IPS-18c (cell line): ENCODE measurements at regions not wholly inside any gene's neighbourhood (a gene's known extent, or its start where the extent isn't known, plus 50 kb on each side); places are given as distances from the start of the nearest gene placed in this dataset.

Experiments
- H3K4me3 ChIP-seq: 2 replicates; pipeline ENCODE4 v1.7.0; 2013; ENCODE audit warnings: low read depth, mild to moderate bottlenecking, low read length, moderate library complexity; ENCODE audit not compliant: insufficient read depth
- H3K9me3 ChIP-seq: one replicate; pipeline ENCODE4 v1.6.1; 2013; ENCODE audit warnings: mild to moderate bottlenecking, low read length, moderate library complexity; ENCODE audit not compliant: control insufficient read depth, insufficient read depth

DNA sequence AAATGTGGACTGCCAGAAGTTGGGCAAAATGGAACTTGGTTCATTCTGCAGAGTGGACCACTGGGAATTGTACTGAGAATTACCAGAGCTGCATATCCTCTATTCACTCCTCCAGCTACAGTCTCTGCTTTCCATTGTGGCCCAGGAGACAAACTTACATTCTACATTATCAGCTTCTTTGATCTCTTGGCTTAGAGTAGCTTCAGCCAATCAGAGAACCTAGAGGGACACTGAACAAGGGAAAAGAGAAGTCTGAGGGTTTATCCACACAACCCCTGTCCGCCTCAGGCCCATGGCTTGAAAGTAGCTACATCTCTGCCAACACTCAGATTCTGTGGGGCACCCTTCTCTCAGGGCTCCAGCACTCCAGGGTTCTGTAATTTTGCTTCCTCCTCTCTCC is 251.1 kb downstream of the TRIB2 start:
- H3K4me3 ChIP-seq, result no peak overlapping the region
- H3K9me3 ChIP-seq, result no peaks in the 10 kb centered on the region

DNA sequence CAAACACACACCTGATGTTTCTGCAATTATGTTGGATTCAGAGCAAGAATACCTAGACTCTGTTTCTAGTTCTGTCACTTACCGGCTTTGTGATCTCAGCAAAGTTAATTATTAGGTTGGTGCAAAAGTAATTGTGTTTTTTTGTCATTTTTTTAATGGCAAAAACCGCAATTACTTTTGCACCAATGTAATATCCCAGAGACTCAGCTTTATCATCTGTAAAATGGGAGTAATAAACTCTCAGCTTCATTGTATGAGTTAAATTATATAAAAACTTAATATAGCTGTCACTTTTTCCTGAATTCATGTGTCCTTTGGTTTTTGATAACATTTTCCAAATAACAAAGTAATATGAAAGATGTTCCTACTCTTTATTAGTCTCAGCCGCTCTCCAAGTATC is 251.7 kb downstream of the TRIB2 start:
- Histone ChIP-seq H3K9me3 (no peaks in the 10 kb centered on the region), H3K4me3 (no peak overlapping the region)

DNA sequence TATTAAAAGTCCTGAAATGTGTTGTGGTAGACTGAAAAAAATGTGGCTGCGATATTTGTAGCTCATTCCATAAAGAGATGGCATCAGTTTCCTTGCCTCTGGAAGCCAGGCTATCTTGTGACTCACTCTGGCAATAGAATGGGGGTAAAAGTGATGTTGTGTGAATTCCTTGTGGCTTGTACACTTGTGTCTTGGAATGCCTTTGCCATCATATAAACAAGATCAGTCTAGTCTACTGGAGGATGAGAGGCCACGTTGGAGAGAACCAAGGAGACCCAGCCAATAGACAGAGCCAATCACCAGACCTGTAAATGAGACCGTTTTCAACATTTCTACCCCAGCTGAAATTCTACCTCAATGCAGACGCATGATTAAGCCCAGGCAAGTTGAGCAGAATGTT is 254.1 kb downstream of the TRIB2 start:
- H3K9me3 ChIP-seq, result no peaks in the 10 kb centered on the region
- H3K4me3 ChIP-seq, result no peak overlapping the region

DNA sequence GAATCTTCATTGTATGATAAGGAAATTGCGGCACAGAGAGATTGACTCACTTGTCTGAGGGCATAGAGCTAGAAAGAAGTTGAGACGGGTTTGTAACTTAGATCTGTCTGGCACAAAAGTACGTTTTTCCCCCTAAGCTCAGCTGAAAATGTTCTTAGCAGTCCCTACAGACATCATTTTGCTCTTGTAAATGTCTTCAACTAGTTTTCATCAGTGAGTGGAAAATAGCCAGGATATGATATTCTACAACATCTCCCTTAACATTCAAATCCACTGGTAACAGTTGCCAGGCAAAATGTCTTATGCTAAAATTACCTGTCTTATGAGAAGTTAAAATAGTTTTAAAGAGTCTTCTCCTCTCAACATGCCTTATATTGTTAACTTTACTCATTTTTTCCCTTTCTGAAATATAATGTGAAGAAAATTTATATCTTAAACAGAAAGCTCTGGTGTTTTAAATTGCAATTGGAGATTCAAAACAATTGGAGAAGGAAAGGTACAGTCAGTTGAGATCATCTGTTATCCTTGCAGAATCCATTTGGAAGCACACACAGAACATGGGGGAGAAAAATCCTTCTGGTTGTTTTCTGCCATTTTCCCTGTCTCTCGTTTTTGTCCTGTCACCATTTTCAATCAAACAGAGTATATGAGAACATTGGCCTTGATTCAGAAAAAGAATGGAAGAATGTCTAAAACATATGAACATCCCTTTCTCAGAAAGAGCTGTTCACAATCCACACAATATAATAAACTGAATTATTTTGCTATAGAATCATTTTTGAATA is 255.0 kb downstream of the TRIB2 start:
- H3K4me3 ChIP-seq, result no peak overlapping the region
- no peaks in the 10 kb centered on the region for H3K9me3 ChIP-seq

GRCh38 chr2:12978066-12978835 is 261.5 kb downstream of the TRIB2 start:
- no peak overlapping the region for H3K4me3 ChIP-seq
- peaks cover 4% of the 10 kb centered on the region for H3K9me3 ChIP-seq

GRCh38 chr2:12979066-12979465 is 262.3 kb downstream of the TRIB2 start:
- peaks cover 4% of the 10 kb centered on the region for H3K9me3 ChIP-seq
- no peak overlapping the region for H3K4me3 ChIP-seq

DNA sequence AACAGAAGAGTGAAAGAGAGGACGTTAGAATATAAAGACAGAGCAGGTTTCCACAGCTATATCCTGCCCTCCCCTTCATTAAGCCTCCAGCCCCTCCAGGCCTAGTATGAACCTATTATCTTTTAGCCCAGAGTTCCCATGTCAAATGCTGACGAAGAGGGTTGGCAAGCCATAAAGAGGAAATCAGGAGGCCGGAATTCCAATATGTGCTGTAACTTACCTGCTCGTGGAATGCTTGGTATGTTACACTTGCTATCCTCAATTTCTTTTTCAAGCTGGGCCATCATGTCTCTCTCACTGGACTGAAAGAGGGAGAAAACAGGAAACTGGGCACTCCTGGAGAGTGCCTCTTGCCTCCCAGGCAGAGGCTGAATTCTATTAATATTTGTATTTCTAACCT is 264.1 kb downstream of the TRIB2 start:
- Histone ChIP-seq H3K9me3 (peaks cover 4% of the 10 kb centered on the region), H3K4me3 (no peak overlapping the region)

DNA sequence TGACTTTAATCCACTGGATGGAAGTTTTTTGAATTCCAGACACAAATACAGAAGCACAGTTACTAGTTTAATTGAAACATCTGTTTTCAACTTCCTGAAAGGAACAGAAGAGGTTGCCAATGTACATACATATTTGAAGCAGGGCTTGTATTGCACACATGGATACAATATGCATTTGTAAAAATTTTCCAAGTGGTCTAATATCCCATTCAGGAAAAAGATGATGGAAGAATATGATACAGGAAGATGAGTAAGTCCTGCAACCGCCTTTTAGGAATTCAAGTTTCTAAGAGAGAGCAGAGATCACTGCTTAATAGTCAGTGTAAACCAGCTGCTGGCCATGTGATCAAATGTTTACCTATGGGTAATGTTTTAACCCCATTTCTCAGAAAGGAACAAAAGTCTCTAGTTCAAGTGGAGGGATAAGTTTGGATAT is 265.4 kb downstream of the TRIB2 start:
- Histone ChIP-seq H3K9me3 (peaks cover 4% of the 10 kb centered on the region), H3K4me3 (no peak overlapping the region)

GRCh38 chr2:12987246-12987645 is 270.5 kb downstream of the TRIB2 start:
- Histone ChIP-seq H3K9me3 (peaks cover 4% of the 10 kb centered on the region), H3K4me3 (no peak overlapping the region)

GRCh38 chr2:12988279-12988678 is 271.5 kb downstream of the TRIB2 start:
- Histone ChIP-seq H3K4me3 (no peak overlapping the region), H3K9me3 (no peaks in the 10 kb centered on the region)

DNA sequence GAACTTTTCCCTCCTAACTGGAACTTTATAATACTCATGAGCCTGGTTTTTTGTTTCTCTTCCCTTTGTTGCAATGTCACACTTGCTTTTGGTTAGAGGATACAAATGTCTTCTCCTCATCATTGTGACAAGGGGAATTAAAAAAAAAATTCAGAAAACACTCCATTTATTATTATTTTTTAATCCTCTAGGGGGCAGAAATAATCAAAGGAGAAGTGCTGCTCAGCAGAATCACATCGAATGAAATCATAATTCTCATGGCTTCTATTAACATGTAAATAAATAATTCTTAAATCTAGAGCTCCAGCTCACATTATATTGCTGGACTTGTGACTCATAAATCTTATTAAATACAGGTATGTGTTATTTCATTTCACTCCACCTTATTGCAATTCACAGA is 273.8 kb downstream of the TRIB2 start:
- Histone ChIP-seq H3K4me3 (no peak overlapping the region), H3K9me3 (no peaks in the 10 kb centered on the region)

GRCh38 chr2:12998685-12999084 is 281.9 kb downstream of the TRIB2 start:
- Histone ChIP-seq H3K9me3 (no peaks in the 10 kb centered on the region), H3K4me3 (no peak overlapping the region)

DNA sequence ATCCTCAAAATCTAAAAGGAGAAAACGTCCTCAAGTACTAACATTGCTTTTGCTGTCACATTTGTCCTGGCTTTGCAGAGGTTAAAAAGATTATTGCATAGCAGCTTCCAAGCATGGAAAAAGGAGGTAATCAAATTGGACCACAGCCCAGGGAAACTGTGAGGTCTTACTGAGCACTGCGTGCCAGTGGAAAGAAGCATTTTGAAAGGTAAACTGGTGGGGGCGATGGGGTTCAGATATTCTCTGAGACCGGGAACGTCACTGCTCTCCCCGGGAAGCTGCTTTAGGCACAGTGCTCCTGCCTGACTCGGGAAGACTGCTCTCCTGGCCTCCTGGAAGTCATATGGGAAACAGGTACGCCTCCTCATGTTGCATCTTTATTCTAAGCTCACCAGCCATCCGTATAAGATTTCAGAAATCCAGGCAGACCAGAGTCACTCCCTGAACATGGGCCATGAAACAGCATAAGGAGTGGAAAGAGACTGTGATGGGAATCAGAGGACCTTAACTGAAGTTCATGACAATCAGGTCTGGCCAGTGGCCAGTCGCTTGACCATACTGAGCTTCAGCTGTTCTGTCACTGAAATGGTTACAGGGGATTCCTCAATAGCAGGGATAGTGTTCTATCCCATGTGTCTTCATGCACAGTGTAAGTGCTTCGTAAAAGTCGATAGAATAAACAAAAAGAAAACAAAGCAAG is 284.1 kb downstream of the TRIB2 start:
- Histone ChIP-seq H3K9me3 (no peaks in the 10 kb centered on the region), H3K4me3 (no peak overlapping the region)

GRCh38 chr2:13001408-13001807 is 284.7 kb downstream of the TRIB2 start:
- H3K4me3 ChIP-seq, result no peak overlapping the region

GRCh38 chr2:13002536-13003331 is 286.0 kb downstream of the TRIB2 start:
- Histone ChIP-seq H3K9me3 (no peaks in the 10 kb centered on the region), H3K4me3 (no peak overlapping the region)

More at GRCh38 chr2:13001408-13001807, 284.7 kb downstream of the TRIB2 start:
- H3K9me3 ChIP-seq, result no peaks in the 10 kb centered on the region

- Histone ChIP-seq H3K9me3 (no peaks in the 10 kb centered on the region), H3K4me3 (no peak overlapping the region)
Observed at GRCh38 chr2:13003500-13003899, 286.8 kb downstream of the TRIB2 start.

DNA sequence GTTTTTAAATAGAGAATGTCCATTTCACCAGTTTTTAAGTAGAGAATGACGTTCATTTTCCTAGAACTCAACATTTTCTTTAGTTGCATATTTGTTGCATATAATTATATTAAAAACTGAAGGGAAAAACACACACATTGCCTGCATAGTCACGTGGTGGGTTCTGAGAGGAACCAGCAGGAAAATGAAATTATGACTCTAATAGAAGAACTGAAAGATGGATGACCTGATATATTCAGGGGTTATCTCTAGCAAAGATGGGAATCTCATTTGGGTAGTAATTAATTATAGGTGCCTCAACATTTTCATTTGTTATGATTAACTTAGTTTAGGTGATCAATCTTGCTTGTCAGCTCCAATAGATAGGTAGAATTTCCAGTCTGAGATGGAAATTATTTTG is 288.3 kb downstream of the TRIB2 start:
- H3K4me3 ChIP-seq, result no peak overlapping the region
- no peaks in the 10 kb centered on the region for H3K9me3 ChIP-seq
